WTC11 (cell line): ENCODE measurements at regions not wholly inside any gene's neighbourhood (a gene's known extent, or its start where the extent isn't known, plus 50 kb on each side); places are given as distances from the start of the nearest gene placed in this dataset.

Source experiments
- ATAC-seq: fragments of 200-7000 bp; cut with Tn5 transposase; 2 replicates; pipeline ENCODE4 v1.10.0; 2021; ENCODE audit warnings: mild to moderate bottlenecking, moderate library complexity
- CTCF ChIA-PET: fragments of 300-600 bp; sonication (Branson Sonifier 250); formaldehyde crosslinking; loops from one replicate; lab custom pipeline; 2021; ENCODE audit warnings: antibody characterized with exemption; lab: Charles Lee
- POLR2A ChIA-PET: fragments of 350-600 bp; sonication (Branson Sonifier 250); formaldehyde crosslinking; loops from one replicate; lab custom pipeline; 2021; ENCODE audit warnings: antibody characterized with exemption; lab: Charles Lee
- DNase-seq: peaks from one replicate; pipeline ENCODE4 v3.0.0; 2021; ENCODE audit warnings: low spot score
- H3K27ac Mint-ChIP-seq: 2 replicates; pipeline ENCODE4 v1.8.0; 2021; ENCODE audit warnings: mixed read lengths
- H3K27me3 Mint-ChIP-seq: 2 replicates; pipeline ENCODE4 v1.8.0; 2021; ENCODE audit warnings: low read depth, mild to moderate bottlenecking, moderate library complexity, mixed read lengths
- H3K36me3 Mint-ChIP-seq: 2 replicates; pipeline ENCODE4 v1.8.0; 2021; ENCODE audit warnings: mixed read lengths
- H3K4me1 Mint-ChIP-seq: 2 replicates; pipeline ENCODE4 v1.8.0; 2022; ENCODE audit warnings: mixed read lengths
- H3K4me3 Mint-ChIP-seq: 2 replicates; pipeline ENCODE4 v1.8.0; 2021; ENCODE audit warnings: mild to moderate bottlenecking, moderate library complexity, mixed read lengths
- H3K9me3 Mint-ChIP-seq: 2 replicates; pipeline ENCODE4 v1.8.0; 2021; ENCODE audit warnings: mixed read lengths
- ATF3 ChIP-seq: sonication (generic); formaldehyde crosslinking; conservative IDR thresholded peaks from 2 replicates; pipeline ENCODE4 v1.8.1; 2022; ENCODE audit warnings: mild to moderate bottlenecking, missing genetic modification reagents
- ATF6 ChIP-seq: sonication (generic); formaldehyde crosslinking; IDR thresholded peaks from 2 replicates; pipeline ENCODE4 v1.8.1; 2023; ENCODE audit warnings: mild to moderate bottlenecking, missing genetic modification reagents
- CBFB ChIP-seq: sonication (generic); formaldehyde crosslinking; IDR thresholded peaks from 2 replicates; pipeline ENCODE4 v1.8.1; 2022; ENCODE audit warnings: mild to moderate bottlenecking, low read depth, missing genetic modification reagents
- E2F1 ChIP-seq: sonication (generic); formaldehyde crosslinking; IDR thresholded peaks from 2 replicates; pipeline ENCODE4 v1.8.0; 2022; ENCODE audit warnings: mild to moderate bottlenecking, missing genetic modification reagents
- EMX1 ChIP-seq: fragments of 250-450 bp; sonication (Bioruptor Pico); IDR thresholded peaks from 2 replicates; pipeline ENCODE4 v1.8.0; 2021; ENCODE audit warnings: mild to moderate bottlenecking
- ETV6 ChIP-seq: sonication (generic); formaldehyde crosslinking; IDR thresholded peaks from 2 replicates; pipeline ENCODE4 v1.8.1; 2022; ENCODE audit warnings: mild to moderate bottlenecking, missing genetic modification reagents
- FOXK1 ChIP-seq: sonication (generic); formaldehyde crosslinking; IDR thresholded peaks from 2 replicates; pipeline ENCODE4 v1.8.0; 2022; ENCODE audit warnings: mild to moderate bottlenecking, moderate library complexity, missing genetic modification reagents
- FOXP1 ChIP-seq: sonication (generic); formaldehyde crosslinking; IDR thresholded peaks from 2 replicates; pipeline ENCODE4 v1.8.0; 2022; ENCODE audit warnings: missing genetic modification reagents, mild to moderate bottlenecking, moderate library complexity, borderline replicate concordance
- JUN ChIP-seq: sonication (generic); formaldehyde crosslinking; IDR thresholded peaks from 2 replicates; pipeline ENCODE4 v1.8.0; 2023; ENCODE audit warnings: mild to moderate bottlenecking, missing genetic modification reagents
- ZNF281 ChIP-seq: sonication (generic); formaldehyde crosslinking; IDR thresholded peaks from 2 replicates; pipeline ENCODE4 v1.8.0; 2023; ENCODE audit warnings: mild to moderate bottlenecking, missing genetic modification reagents
- ZNF425 ChIP-seq: fragments of 250-450 bp; sonication (Bioruptor Pico); conservative IDR thresholded peaks from 2 replicates; pipeline ENCODE4 v1.9.0; 2021; ENCODE audit warnings: mild to moderate bottlenecking
- ZNF532 ChIP-seq: fragments of 250-450 bp; sonication (Bioruptor Pico); IDR thresholded peaks from 2 replicates; pipeline ENCODE4 v1.9.0; 2021; ENCODE audit warnings: mild to moderate bottlenecking, borderline replicate concordance
- TF ChIP-seq, protein P1 (sequence below): fragments of 250-450 bp; sonication (Bioruptor Pico); IDR thresholded peaks from 2 replicates; pipeline ENCODE4 v1.9.0; 2021; ENCODE audit warnings: mild to moderate bottlenecking

DNA sequence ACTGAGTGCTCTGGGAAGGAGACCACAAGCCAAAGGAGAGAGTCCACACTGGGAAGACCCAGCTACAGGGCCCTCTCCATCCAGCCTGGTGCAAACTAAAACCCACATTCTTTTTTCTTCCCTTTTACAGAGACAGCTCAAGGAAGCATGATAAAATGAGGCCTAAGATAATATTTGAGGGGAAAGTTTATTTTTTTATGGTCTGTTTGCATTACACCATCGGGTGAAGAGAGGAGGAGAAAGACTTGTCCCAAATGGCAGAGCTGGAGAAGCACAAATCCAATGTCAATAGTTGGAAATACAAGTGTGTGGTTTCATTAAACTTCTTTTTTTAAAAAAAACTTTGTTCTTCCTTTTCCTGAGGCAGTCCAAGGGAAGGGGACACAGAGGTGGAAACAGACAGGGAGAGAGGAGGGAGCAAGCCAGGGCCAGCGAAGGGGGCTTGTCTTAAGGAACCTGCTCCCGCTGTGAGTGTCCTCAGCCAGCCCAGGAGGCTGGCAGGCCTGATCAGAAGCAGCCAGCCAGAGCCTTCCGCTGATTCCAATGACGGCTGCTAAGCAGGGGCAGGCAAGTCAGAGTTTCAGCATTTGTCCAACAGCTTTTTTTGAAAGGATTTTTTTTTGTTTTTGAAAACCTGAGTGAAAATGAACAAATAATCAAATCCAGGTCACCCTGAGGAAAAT is 203.8 kb upstream of the SIX2 start (continued):
- TF ChIP-seq, protein P1, sequence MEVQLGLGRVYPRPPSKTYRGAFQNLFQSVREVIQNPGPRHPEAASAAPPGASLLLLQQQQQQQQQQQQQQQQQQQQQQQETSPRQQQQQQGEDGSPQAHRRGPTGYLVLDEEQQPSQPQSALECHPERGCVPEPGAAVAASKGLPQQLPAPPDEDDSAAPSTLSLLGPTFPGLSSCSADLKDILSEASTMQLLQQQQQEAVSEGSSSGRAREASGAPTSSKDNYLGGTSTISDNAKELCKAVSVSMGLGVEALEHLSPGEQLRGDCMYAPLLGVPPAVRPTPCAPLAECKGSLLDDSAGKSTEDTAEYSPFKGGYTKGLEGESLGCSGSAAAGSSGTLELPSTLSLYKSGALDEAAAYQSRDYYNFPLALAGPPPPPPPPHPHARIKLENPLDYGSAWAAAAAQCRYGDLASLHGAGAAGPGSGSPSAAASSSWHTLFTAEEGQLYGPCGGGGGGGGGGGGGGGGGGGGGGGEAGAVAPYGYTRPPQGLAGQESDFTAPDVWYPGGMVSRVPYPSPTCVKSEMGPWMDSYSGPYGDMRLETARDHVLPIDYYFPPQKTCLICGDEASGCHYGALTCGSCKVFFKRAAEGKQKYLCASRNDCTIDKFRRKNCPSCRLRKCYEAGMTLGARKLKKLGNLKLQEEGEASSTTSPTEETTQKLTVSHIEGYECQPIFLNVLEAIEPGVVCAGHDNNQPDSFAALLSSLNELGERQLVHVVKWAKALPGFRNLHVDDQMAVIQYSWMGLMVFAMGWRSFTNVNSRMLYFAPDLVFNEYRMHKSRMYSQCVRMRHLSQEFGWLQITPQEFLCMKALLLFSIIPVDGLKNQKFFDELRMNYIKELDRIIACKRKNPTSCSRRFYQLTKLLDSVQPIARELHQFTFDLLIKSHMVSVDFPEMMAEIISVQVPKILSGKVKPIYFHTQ (CRISPR knock-in tag), result no peak
- TF ChIP-seq ZNF425 (CRISPR knock-in tag), result no peak
- no peak for TF ChIP-seq JUN (CRISPR knock-in tag)
- no peak for TF ChIP-seq EMX1 (CRISPR knock-in tag)

DNA sequence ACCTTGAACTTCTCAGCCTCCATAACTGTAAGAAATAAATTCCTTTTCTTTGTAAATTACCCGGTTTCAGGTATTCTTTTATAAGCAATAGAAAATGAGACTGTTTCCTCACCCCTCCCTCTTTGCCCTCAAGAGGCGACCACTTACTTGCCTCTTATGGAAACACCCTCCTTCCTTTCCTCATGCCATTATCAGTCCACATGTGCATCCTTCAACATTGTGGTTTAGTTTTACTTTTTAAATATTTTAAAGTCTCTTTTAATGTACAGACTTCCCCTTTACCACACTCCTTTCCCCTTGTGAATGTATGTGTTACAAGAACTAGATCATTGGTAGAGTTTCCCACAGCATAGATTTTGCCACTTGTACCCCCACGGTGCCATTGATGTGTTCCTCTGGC is 202.4 kb upstream of the SIX2 start:
- Mint-ChIP-seq H3K4me1 (no peaks in the 10 kb centered on the region), H3K36me3 (no peaks in the 10 kb centered on the region), H3K4me3 (no peak overlapping the region), H3K9me3 (peaks cover 9% of the 10 kb centered on the region), H3K27me3 (no peaks in the 10 kb centered on the region), H3K27ac (no peak overlapping the region)
- ChIA-PET POLR2A (no interaction called here), CTCF (interaction anchor here (0.6 kb wide), 1 partner anchor 623 kb away, joined by 3 read pairs; no protein-coding TSS in a partner anchor)
- no peak for ATAC-seq
- DNase-seq, result no peak
- TF ChIP-seq ATF3 (CRISPR knock-in tag) (no peak), FOXK1 (CRISPR knock-in tag) (no peak), CBFB (CRISPR knock-in tag) (no peak), E2F1 (CRISPR knock-in tag) (no peak), ETV6 (CRISPR knock-in tag) (no peak), FOXP1 (CRISPR knock-in tag) (no peak), ZNF281 (no peak), ATF6 (CRISPR knock-in tag) (no peak), ZNF532 (CRISPR knock-in tag) (no peak)
- TF ChIP-seq, protein P1 (CRISPR knock-in tag), result no peak
